ENCODE measurements at regions not wholly inside any gene's neighbourhood (a gene's known extent, or its start where the extent isn't known, plus 50 kb on each side); places are given as distances from the start of the nearest gene placed in this dataset.

DNA sequence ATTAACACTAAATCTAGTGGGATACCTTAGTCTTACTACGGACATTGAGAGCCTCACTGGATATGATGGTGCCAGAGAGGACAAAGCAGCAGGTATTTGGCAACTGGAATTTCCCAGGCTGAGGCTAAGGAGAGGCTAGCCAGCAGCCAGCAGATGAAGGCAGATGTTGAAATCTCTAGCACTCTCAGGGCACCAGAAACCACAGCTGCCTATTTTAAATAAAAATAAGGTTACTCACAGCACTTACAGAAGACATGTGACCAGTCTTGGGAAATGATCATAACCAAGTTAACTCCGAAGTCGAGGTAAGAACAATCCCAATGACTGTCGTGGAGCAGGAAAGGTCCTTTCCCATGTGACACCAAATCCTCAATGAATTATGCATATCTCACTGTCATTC is 1726.0 kb downstream of the EFNB2 start:
- TF ChIP-seq, protein P1, sequence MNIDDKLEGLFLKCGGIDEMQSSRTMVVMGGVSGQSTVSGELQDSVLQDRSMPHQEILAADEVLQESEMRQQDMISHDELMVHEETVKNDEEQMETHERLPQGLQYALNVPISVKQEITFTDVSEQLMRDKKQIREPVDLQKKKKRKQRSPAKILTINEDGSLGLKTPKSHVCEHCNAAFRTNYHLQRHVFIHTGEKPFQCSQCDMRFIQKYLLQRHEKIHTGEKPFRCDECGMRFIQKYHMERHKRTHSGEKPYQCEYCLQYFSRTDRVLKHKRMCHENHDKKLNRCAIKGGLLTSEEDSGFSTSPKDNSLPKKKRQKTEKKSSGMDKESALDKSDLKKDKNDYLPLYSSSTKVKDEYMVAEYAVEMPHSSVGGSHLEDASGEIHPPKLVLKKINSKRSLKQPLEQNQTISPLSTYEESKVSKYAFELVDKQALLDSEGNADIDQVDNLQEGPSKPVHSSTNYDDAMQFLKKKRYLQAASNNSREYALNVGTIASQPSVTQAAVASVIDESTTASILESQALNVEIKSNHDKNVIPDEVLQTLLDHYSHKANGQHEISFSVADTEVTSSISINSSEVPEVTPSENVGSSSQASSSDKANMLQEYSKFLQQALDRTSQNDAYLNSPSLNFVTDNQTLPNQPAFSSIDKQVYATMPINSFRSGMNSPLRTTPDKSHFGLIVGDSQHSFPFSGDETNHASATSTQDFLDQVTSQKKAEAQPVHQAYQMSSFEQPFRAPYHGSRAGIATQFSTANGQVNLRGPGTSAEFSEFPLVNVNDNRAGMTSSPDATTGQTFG (tag by site-specific recombination; IDR thresholded peaks at IDR 0.05; ENCODE audit: borderline replicate concordance): no peak
- no peak for TF ChIP-seq ZFP3 (tag by site-specific recombination; IDR thresholded peaks at IDR 0.05; ENCODE audit: low read depth)
- TF ChIP-seq TRIM28 (IDR thresholded peaks at IDR 0.05; ENCODE audit: borderline replicate concordance, low read length): no peak
- TF ChIP-seq, protein P2, sequence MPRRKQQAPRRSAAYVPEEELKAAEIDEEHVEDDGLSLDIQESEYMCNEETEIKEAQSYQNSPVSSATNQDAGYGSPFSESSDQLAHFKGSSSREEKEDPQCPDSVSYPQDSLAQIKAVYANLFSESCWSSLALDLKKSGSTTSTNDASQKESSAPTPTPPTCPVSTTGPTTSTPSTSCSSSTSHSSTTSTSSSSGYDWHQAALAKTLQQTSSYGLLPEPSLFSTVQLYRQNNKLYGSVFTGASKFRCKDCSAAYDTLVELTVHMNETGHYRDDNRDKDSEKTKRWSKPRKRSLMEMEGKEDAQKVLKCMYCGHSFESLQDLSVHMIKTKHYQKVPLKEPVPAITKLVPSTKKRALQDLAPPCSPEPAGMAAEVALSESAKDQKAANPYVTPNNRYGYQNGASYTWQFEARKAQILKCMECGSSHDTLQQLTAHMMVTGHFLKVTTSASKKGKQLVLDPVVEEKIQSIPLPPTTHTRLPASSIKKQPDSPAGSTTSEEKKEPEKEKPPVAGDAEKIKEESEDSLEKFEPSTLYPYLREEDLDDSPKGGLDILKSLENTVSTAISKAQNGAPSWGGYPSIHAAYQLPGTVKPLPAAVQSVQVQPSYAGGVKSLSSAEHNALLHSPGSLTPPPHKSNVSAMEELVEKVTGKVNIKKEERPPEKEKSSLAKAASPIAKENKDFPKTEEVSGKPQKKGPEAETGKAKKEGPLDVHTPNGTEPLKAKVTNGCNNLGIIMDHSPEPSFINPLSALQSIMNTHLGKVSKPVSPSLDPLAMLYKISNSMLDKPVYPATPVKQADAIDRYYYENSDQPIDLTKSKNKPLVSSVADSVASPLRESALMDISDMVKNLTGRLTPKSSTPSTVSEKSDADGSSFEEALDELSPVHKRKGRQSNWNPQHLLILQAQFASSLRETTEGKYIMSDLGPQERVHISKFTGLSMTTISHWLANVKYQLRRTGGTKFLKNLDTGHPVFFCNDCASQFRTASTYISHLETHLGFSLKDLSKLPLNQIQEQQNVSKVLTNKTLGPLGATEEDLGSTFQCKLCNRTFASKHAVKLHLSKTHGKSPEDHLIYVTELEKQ (tag by site-specific recombination; IDR thresholded peaks at IDR 0.05; ENCODE audit: borderline replicate concordance): no peak
- TF ChIP-seq, protein P3, sequence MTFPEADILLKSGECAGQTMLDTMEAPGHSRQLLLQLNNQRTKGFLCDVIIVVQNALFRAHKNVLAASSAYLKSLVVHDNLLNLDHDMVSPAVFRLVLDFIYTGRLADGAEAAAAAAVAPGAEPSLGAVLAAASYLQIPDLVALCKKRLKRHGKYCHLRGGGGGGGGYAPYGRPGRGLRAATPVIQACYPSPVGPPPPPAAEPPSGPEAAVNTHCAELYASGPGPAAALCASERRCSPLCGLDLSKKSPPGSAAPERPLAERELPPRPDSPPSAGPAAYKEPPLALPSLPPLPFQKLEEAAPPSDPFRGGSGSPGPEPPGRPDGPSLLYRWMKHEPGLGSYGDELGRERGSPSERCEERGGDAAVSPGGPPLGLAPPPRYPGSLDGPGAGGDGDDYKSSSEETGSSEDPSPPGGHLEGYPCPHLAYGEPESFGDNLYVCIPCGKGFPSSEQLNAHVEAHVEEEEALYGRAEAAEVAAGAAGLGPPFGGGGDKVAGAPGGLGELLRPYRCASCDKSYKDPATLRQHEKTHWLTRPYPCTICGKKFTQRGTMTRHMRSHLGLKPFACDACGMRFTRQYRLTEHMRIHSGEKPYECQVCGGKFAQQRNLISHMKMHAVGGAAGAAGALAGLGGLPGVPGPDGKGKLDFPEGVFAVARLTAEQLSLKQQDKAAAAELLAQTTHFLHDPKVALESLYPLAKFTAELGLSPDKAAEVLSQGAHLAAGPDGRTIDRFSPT (tag by site-specific recombination; IDR thresholded peaks at IDR 0.05): no peak
- TF ChIP-seq ZNF843 (tag by site-specific recombination; IDR thresholded peaks at IDR 0.05): no peak
- TF ChIP-seq ZNF548 (tag by site-specific recombination; IDR thresholded peaks at IDR 0.05): no peak
- TF ChIP-seq SETDB1 (IDR thresholded peaks at IDR 0.05; ENCODE audit: insufficient read length, low read length): no peak
- no peak for TF ChIP-seq SP2 (tag by site-specific recombination; IDR thresholded peaks at IDR 0.05)
- no peak for TF ChIP-seq ZNF426 (tag by site-specific recombination; IDR thresholded peaks at IDR 0.05)
- TF ChIP-seq ZNF416 (tag by site-specific recombination; IDR thresholded peaks at IDR 0.05): no peak
- TF ChIP-seq, protein P4, sequence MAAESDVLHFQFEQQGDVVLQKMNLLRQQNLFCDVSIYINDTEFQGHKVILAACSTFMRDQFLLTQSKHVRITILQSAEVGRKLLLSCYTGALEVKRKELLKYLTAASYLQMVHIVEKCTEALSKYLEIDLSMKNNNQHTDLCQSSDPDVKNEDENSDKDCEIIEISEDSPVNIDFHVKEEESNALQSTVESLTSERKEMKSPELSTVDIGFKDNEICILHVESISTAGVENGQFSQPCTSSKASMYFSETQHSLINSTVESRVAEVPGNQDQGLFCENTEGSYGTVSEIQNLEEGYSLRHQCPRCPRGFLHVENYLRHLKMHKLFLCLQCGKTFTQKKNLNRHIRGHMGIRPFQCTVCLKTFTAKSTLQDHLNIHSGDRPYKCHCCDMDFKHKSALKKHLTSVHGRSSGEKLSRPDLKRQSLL (tag by site-specific recombination; IDR thresholded peaks at IDR 0.05): no peak
- TF ChIP-seq YY2 (tag by site-specific recombination; IDR thresholded peaks at IDR 0.05): no peak
- TF ChIP-seq, protein P5, sequence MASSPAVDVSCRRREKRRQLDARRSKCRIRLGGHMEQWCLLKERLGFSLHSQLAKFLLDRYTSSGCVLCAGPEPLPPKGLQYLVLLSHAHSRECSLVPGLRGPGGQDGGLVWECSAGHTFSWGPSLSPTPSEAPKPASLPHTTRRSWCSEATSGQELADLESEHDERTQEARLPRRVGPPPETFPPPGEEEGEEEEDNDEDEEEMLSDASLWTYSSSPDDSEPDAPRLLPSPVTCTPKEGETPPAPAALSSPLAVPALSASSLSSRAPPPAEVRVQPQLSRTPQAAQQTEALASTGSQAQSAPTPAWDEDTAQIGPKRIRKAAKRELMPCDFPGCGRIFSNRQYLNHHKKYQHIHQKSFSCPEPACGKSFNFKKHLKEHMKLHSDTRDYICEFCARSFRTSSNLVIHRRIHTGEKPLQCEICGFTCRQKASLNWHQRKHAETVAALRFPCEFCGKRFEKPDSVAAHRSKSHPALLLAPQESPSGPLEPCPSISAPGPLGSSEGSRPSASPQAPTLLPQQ (tag by site-specific recombination; IDR thresholded peaks at IDR 0.05): no peak
- TF ChIP-seq, protein P6, sequence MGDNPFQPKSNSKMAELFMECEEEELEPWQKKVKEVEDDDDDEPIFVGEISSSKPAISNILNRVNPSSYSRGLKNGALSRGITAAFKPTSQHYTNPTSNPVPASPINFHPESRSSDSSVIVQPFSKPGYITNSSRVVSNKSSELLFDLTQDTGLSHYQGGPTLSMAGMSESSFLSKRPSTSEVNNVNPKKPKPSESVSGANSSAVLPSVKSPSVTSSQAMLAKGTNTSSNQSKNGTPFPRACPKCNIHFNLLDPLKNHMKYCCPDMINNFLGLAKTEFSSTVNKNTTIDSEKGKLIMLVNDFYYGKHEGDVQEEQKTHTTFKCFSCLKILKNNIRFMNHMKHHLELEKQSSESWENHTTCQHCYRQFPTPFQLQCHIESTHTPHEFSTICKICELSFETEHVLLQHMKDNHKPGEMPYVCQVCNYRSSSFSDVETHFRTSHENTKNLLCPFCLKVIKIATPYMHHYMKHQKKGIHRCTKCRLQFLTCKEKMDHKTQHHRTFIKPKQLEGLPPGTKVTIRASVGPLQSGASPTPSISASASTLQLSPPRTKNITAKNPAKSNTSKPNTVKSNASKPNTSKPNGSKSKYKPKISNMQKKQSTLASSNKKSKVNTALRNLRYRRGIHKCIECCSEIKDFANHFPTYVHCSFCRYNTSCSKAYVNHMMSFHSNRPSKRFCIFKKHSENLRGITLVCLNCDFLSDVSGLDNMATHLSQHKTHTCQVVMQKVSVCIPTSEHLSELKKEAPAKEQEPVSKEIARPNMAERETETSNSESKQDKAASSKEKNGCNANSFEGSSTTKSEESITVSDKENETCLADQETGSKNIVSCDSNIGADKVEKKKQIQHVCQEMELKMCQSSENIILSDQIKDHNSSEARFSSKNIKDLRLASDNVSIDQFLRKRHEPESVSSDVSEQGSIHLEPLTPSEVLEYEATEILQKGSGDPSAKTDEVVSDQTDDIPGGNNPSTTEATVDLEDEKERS (tag by site-specific recombination; IDR thresholded peaks at IDR 0.05): no peak
- TF ChIP-seq ZNF529 (tag by site-specific recombination; IDR thresholded peaks at IDR 0.05; ENCODE audit: insufficient replicate concordance): no peak
- CTCF ChIA-PET: interaction anchor here (0.6 kb wide), 1 partner anchor 393 kb away, joined by 3 read pairs; no protein-coding TSS in a partner anchor
- H3K4me3 ChIP-seq (ENCODE audit: low read depth, low read length): no peak overlapping the region
- no peak overlapping the region for H3K27ac ChIP-seq (ENCODE audit: extremely low read depth, low read depth, low read length)
- POLR2A ChIA-PET: no interaction called here
- H3K36me3 ChIP-seq (ENCODE audit: control insufficient read depth in 2 of 2, insufficient read depth in 1 of 2, low read length in 2 of 2): no peaks in the 10 kb centered on the region
- H3K9me3 ChIP-seq (ENCODE audit: control insufficient read depth, insufficient read depth, low read depth, low read length): no peaks in the 10 kb centered on the region
- no peaks in the 10 kb centered on the region for H3K4me1 ChIP-seq (ENCODE audit: control insufficient read depth, insufficient read depth, low read length)
